Trophoblast cell (in vitro differentiated cells and primary cell): ENCODE measurements at regions not wholly inside any gene's neighbourhood (a gene's known extent, or its start where the extent isn't known, plus 50 kb on each side); places are given as distances from the start of the nearest gene placed in this dataset.

Experiments
- DNase-seq, 2 donors: peaks; one replicate each; pipeline ENCODE4 v3.0.0-alpha.2; 2016
- H2AFZ ChIP-seq: 2 replicates; pipeline ENCODE4 v1.6.1; 2013; ENCODE audit warnings: low read length, moderate library complexity, mild to moderate bottlenecking; ENCODE audit not compliant: insufficient read depth, poor library complexity
- H2AK5ac ChIP-seq: 2 replicates; pipeline ENCODE4 v1.6.1; 2013; ENCODE audit warnings: mild to moderate bottlenecking, low read length
- H2BK120ac ChIP-seq: 2 replicates; pipeline ENCODE4 v1.6.1; 2013; ENCODE audit warnings: low read length, mild to moderate bottlenecking, moderate library complexity; ENCODE audit not compliant: insufficient read depth, poor library complexity
- H2BK12ac ChIP-seq: 2 replicates; pipeline ENCODE4 v1.6.1; 2013; ENCODE audit warnings: mild to moderate bottlenecking, low read length, moderate library complexity
- H2BK5ac ChIP-seq: 2 replicates; pipeline ENCODE4 v1.6.1; 2013; ENCODE audit warnings: low read length, low read depth, moderate library complexity, mild to moderate bottlenecking; ENCODE audit not compliant: poor library complexity
- H3K14ac ChIP-seq: 2 replicates; pipeline ENCODE4 v1.6.1; 2013; ENCODE audit warnings: mild to moderate bottlenecking, low read length
- H3K18ac ChIP-seq: 2 replicates; pipeline ENCODE4 v1.6.1; 2013; ENCODE audit warnings: mild to moderate bottlenecking, low read length
- H3K23ac ChIP-seq: 2 replicates; pipeline ENCODE4 v1.6.1; 2013; ENCODE audit warnings: low read length
- H3K27ac ChIP-seq: 2 replicates; pipeline ENCODE4 v1.5.1; 2013; ENCODE audit warnings: low read depth, mild to moderate bottlenecking, inconsistent platforms, low read length, moderate library complexity
- H3K27me3 ChIP-seq: 2 replicates; pipeline ENCODE4 v1.6.1; 2013; ENCODE audit warnings: inconsistent platforms, mild to moderate bottlenecking, low read length, moderate library complexity; ENCODE audit not compliant: insufficient read depth
- H3K36me3 ChIP-seq, 2 experiments: 1 replicate in 1 of 2; 2 replicates in 1 of 2; pipeline ENCODE4 v1.6.1; 2013; ENCODE audit warnings: low read length in 2 of 2, mild to moderate bottlenecking in 2 of 2, moderate library complexity in 1 of 2; ENCODE audit not compliant: insufficient read depth in 2 of 2, control insufficient read depth in 1 of 2
- H3K4ac ChIP-seq: 2 replicates; pipeline ENCODE4 v1.6.1; 2013; ENCODE audit warnings: low read depth, mild to moderate bottlenecking, low read length, moderate library complexity
- H3K4me1 ChIP-seq, 2 experiments: 1 replicate in 1 of 2; 2 replicates in 1 of 2; pipeline ENCODE4 v1.6.1; 2013; ENCODE audit warnings: low read length in 2 of 2, mild to moderate bottlenecking in 2 of 2, moderate library complexity in 1 of 2; ENCODE audit not compliant: insufficient read depth in 2 of 2, control insufficient read depth in 1 of 2
- H3K4me2 ChIP-seq: 2 replicates; pipeline ENCODE4 v1.6.1; 2013; ENCODE audit warnings: inconsistent platforms, mild to moderate bottlenecking, low read length, moderate library complexity
- H3K4me3 ChIP-seq: 2 replicates; pipeline ENCODE4 v1.5.1; 2013; ENCODE audit warnings: mild to moderate bottlenecking, low read depth, low read length, inconsistent platforms
- H3K79me1 ChIP-seq: one replicate; pipeline ENCODE4 v1.6.1; 2013; ENCODE audit warnings: low read length
- H3K79me2 ChIP-seq: 2 replicates; pipeline ENCODE4 v1.6.1; 2013; ENCODE audit warnings: low read length, mild to moderate bottlenecking; ENCODE audit not compliant: control insufficient read depth, insufficient read depth, poor library complexity
- H3K9ac ChIP-seq: 2 replicates; pipeline ENCODE4 v1.6.1; 2013; ENCODE audit warnings: mild to moderate bottlenecking, low read length
- H3K9me3 ChIP-seq: 2 replicates; pipeline ENCODE4 v1.6.1; 2013; ENCODE audit warnings: low read depth, mild to moderate bottlenecking, control low read depth, inconsistent platforms, low read length; ENCODE audit not compliant: insufficient read depth
- H4K12ac ChIP-seq: 2 replicates; pipeline ENCODE4 v1.6.1; 2013; ENCODE audit warnings: low read depth, mild to moderate bottlenecking, low read length, moderate library complexity
- H4K8ac ChIP-seq: 2 replicates; pipeline ENCODE4 v1.6.1; 2013; ENCODE audit warnings: low read depth, mild to moderate bottlenecking, low read length, moderate library complexity
- H4K91ac ChIP-seq: one replicate; pipeline ENCODE4 v1.6.1; 2013; ENCODE audit warnings: low read depth, mild to moderate bottlenecking, low read length, moderate library complexity
- WGBS: extraction: QIAGEN DNeasy Blood & Tissue Kit; methylation state at CpG from one replicate; pipeline ENCODE4 v1.1.7; 2013; ENCODE audit warnings: missing lambda C conversion rate; ENCODE audit not compliant: insufficient read length, insufficient coverage; ENCODE audit errors: extremely low coverage; 5-methylcytosine and 5-hydroxymethylcytosine counted together

DNA sequence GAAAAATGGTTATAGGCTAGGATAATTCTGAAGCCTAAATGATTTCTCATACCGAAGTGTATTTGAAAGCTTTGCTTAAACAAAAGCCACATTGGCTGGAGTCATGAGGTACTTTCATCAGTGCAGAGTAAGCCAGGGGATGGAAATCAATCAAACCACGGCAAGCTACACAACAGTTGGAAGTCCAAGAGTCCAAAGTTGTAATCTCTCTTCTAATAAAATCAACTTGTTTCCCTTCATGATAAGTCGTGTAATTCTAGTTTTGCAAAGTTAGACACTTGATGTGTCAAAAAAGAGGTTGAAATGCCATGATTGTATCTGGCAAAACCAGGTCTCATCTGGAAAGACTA, 250.5 kb upstream of the VEPH1 start:
- H3K79me2 ChIP-seq: no peaks in the 10 kb centered on the region
- H2AK5ac ChIP-seq: no peak overlapping the region
- no peak overlapping the region for H4K12ac ChIP-seq
- no peak overlapping the region for H2AFZ ChIP-seq
- H3K9ac ChIP-seq: no peak overlapping the region
- no peaks in the 10 kb centered on the region for H3K79me1 ChIP-seq
- H2BK12ac ChIP-seq: no peak overlapping the region
- no peaks in the 10 kb centered on the region for H3K36me3 ChIP-seq
- H4K8ac ChIP-seq: no peak overlapping the region
- no peak overlapping the region for H2BK5ac ChIP-seq
- no CpG with 5 or more reads among the region's 3 CpGs for WGBS
- H3K4me3 ChIP-seq: no peak overlapping the region
- no peak overlapping the region for H3K4me2 ChIP-seq
- H3K9me3 ChIP-seq: no peaks in the 10 kb centered on the region
- H3K4me1 ChIP-seq: no peaks in the 10 kb centered on the region
- no peak overlapping the region for H2BK120ac ChIP-seq
- no peak overlapping the region for H3K27ac ChIP-seq
- no peak overlapping the region for H3K4ac ChIP-seq
- no peak overlapping the region for H3K14ac ChIP-seq
- DNase-seq: peak in 1 of 2 donors; percentile 5
- no peak overlapping the region for H3K23ac ChIP-seq
- no peak overlapping the region for H4K91ac ChIP-seq
- no peaks in the 10 kb centered on the region for H3K27me3 ChIP-seq
- H3K18ac ChIP-seq: no peak overlapping the region

DNA sequence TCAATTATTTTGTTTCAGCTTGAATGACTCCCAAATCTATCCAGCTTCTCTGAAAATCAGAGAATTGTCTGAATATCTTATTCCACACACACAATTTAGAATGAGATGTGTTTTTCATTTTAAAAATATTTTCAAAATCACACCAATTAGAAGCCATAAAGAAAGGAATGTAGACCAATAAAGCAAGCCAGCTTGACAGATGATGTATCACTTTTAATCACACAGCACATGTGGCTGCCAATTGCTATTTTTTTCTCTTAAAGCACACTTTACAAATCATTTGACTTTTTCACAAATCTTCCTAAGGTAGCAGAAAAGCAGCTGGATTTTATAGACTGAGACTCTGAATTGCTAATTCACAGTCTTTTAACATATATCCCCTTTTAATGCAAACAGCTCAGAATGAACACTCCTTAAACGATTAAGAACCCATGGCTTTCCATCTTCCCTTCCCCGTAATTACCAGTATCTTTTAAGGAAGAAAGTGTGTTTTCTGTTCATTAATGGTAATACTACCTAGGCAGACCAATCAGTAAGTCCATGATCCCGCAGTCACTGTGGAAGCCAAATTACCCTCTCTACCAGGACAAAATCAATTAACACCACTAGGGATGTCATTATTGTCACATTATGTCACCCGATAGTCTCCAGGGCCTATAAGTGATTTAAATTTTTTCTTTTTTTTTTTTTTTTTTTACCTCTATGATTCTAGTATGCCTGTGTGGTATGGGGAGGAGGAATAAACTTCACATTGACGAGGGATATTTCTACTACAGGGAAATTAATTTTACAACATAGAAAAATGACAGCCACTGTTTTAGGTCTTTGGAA, 250.0 kb upstream of the VEPH1 start:
- Histone ChIP-seq H3K9ac (no peak overlapping the region), H2BK12ac (no peak overlapping the region), H3K4ac (no peak overlapping the region), H3K9me3 (no peaks in the 10 kb centered on the region), H3K36me3 (no peaks in the 10 kb centered on the region), H2AK5ac (no peak overlapping the region), H2BK120ac (no peak overlapping the region), H3K4me1 (no peaks in the 10 kb centered on the region), H2BK5ac (no peak overlapping the region), H3K27ac (no peak overlapping the region), H3K79me2 (no peaks in the 10 kb centered on the region), H3K79me1 (no peaks in the 10 kb centered on the region), H3K4me3 (no peak overlapping the region), H4K8ac (no peak overlapping the region), H3K14ac (no peak overlapping the region), H3K4me2 (no peak overlapping the region), H3K23ac (no peak overlapping the region), H3K27me3 (no peaks in the 10 kb centered on the region), H4K91ac (no peak overlapping the region), H4K12ac (no peak overlapping the region), H2AFZ (no peak overlapping the region), H3K18ac (no peak overlapping the region)
- no CpG with 5 or more reads among the region's 5 CpGs for WGBS
- DNase-seq: no peak

DNA sequence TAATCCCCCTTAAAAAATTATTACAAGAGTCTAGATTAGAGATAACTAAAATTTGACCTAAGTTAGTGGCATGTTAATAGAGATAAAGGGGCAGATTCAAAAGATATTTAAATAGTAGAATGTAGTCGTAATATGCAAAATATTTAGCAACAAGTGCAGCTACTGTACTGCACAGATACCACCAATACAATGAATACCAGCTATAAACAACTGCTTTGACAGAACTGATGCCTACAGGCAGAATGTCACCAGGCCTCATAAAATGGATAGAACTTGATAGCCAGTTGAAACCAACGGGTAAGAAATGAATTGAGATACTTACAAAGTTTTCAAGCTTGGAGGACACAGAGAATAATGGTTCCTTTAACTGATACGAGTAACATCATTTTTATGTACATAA, 249.3 kb upstream of the VEPH1 start:
- H4K8ac ChIP-seq: no peak overlapping the region

DNA sequence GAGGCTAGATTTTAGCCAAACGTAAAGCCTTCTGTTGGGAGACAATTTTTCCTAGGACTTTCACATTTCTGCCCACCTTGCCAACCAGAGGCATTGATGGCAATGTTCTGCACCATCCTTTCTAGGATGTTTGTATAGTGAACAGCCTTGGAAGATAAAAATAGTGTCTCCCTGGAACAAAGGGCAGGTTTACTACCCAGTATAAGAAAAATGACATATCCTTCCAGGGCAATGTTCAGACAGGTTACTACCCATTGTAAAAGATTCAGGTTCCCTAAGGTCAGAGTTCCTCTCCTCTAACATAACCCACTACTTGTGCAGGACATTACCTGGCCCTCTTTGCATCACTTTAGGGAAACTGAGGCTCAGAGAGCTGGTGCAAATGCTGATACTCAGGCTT, 248.2 kb upstream of the VEPH1 start:
- Histone ChIP-seq H2BK120ac (no peak overlapping the region), H3K27ac (no peak overlapping the region), H3K4me1 (no peaks in the 10 kb centered on the region), H4K12ac (no peak overlapping the region), H3K14ac (no peak overlapping the region), H2AFZ (no peak overlapping the region), H3K18ac (no peak overlapping the region), H2AK5ac (no peak overlapping the region), H4K8ac (no peak overlapping the region), H3K36me3 (no peaks in the 10 kb centered on the region), H2BK5ac (no peak overlapping the region), H3K4ac (no peak overlapping the region), H3K79me2 (no peaks in the 10 kb centered on the region), H3K4me3 (no peak overlapping the region), H3K9ac (no peak overlapping the region), H3K23ac (no peak overlapping the region), H3K4me2 (no peak overlapping the region), H2BK12ac (no peak overlapping the region), H3K9me3 (no peaks in the 10 kb centered on the region), H3K27me3 (no peaks in the 10 kb centered on the region), H3K79me1 (no peaks in the 10 kb centered on the region), H4K91ac (no peak overlapping the region)
- no CpG with 5 or more reads among the region's 1 CpG for WGBS
- DNase-seq: no peak

More for the DNA sequence above, 249.3 kb upstream of the VEPH1 start:
- peak in 1 of 2 donors; percentile 4 for DNase-seq
- Histone ChIP-seq H3K4me3 (no peak overlapping the region), H3K4ac (no peak overlapping the region), H3K14ac (no peak overlapping the region), H2AFZ (no peak overlapping the region), H2BK120ac (no peak overlapping the region), H3K4me1 (no peaks in the 10 kb centered on the region), H3K27me3 (no peaks in the 10 kb centered on the region), H4K12ac (no peak overlapping the region), H3K9ac (no peak overlapping the region), H3K36me3 (no peaks in the 10 kb centered on the region), H3K18ac (no peak overlapping the region), H2AK5ac (no peak overlapping the region), H2BK5ac (no peak overlapping the region), H4K91ac (no peak overlapping the region), H3K79me2 (no peaks in the 10 kb centered on the region), H3K23ac (no peak overlapping the region), H2BK12ac (no peak overlapping the region), H3K4me2 (no peak overlapping the region), H3K9me3 (no peaks in the 10 kb centered on the region), H3K79me1 (no peaks in the 10 kb centered on the region), H3K27ac (no peak overlapping the region)
- no CpG with 5 or more reads among the region's 3 CpGs for WGBS
